H1 (cell line): ENCODE measurements at regions not wholly inside any gene's neighbourhood (a gene's known extent, or its start where the extent isn't known, plus 50 kb on each side); places are given as distances from the start of the nearest gene placed in this dataset.

Experiments used
- CBX8 ChIP-seq: fragments of 300-800, 300-1000 bp; sonication (generic); IDR thresholded peaks from 2 replicates; pipeline ENCODE4 v1.7.1; 2016; ENCODE audit warnings: low read depth, low read length, borderline replicate concordance
- SRF ChIP-seq: IDR thresholded peaks from 2 replicates; pipeline ENCODE4 v1.6.1; 2011; ENCODE audit warnings: mild to moderate bottlenecking, low read depth, low read length, moderate library complexity
- TF ChIP-seq, protein P1 (sequence below): fragments of 300-600 bp; sonication (generic); IDR thresholded peaks from 2 replicates; pipeline ENCODE4 v1.7.1; 2012; ENCODE audit warnings: low read length, moderate library complexity, mild to moderate bottlenecking, inconsistent platforms; ENCODE audit not compliant: insufficient replicate concordance

DNA sequence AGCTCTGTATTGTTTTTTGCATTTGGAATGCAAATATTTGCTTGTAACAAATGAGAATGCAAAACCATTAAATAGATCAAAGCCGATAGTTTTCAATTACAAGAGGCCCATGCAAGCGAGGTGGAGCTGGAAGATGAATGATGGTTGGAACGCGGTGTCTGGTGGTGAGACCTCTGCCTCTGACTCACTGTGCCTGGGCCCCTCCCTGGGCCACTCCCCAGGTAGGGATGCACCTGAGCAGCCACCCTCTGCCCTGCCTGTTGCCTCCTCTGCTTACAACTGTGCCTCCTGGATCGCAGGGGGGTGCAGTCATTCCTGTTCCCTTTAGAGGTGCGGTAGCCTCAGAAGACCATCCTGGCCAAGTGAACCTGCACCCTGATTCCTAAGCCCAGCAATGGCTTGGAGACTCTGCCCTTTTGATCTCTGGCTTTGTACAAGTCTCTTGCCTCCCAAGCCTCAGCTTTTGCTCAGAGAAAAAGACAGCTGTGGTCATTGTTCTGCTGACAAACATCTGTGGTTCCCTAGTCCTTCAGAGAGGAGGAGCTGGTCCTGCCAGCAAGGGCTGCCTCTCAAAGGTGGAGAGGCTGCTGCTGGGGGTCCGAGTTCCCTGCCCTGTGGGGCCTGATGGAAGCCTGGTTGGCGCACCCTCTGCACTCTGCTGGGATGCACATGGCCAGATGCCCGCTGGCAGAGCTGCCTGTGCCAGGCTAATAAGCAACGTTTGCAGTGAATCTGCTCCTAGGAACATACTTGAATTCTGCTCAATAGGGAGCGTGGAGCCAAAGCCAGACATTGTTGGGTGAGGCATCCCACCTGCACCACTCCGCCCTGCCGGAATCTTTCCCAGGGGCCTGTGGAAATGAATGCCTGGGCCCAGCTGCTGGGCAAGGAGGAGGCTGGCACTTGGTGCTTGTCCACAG is 126.3 kb upstream of the TCERG1L start (continued):
- TF ChIP-seq, protein P1, sequence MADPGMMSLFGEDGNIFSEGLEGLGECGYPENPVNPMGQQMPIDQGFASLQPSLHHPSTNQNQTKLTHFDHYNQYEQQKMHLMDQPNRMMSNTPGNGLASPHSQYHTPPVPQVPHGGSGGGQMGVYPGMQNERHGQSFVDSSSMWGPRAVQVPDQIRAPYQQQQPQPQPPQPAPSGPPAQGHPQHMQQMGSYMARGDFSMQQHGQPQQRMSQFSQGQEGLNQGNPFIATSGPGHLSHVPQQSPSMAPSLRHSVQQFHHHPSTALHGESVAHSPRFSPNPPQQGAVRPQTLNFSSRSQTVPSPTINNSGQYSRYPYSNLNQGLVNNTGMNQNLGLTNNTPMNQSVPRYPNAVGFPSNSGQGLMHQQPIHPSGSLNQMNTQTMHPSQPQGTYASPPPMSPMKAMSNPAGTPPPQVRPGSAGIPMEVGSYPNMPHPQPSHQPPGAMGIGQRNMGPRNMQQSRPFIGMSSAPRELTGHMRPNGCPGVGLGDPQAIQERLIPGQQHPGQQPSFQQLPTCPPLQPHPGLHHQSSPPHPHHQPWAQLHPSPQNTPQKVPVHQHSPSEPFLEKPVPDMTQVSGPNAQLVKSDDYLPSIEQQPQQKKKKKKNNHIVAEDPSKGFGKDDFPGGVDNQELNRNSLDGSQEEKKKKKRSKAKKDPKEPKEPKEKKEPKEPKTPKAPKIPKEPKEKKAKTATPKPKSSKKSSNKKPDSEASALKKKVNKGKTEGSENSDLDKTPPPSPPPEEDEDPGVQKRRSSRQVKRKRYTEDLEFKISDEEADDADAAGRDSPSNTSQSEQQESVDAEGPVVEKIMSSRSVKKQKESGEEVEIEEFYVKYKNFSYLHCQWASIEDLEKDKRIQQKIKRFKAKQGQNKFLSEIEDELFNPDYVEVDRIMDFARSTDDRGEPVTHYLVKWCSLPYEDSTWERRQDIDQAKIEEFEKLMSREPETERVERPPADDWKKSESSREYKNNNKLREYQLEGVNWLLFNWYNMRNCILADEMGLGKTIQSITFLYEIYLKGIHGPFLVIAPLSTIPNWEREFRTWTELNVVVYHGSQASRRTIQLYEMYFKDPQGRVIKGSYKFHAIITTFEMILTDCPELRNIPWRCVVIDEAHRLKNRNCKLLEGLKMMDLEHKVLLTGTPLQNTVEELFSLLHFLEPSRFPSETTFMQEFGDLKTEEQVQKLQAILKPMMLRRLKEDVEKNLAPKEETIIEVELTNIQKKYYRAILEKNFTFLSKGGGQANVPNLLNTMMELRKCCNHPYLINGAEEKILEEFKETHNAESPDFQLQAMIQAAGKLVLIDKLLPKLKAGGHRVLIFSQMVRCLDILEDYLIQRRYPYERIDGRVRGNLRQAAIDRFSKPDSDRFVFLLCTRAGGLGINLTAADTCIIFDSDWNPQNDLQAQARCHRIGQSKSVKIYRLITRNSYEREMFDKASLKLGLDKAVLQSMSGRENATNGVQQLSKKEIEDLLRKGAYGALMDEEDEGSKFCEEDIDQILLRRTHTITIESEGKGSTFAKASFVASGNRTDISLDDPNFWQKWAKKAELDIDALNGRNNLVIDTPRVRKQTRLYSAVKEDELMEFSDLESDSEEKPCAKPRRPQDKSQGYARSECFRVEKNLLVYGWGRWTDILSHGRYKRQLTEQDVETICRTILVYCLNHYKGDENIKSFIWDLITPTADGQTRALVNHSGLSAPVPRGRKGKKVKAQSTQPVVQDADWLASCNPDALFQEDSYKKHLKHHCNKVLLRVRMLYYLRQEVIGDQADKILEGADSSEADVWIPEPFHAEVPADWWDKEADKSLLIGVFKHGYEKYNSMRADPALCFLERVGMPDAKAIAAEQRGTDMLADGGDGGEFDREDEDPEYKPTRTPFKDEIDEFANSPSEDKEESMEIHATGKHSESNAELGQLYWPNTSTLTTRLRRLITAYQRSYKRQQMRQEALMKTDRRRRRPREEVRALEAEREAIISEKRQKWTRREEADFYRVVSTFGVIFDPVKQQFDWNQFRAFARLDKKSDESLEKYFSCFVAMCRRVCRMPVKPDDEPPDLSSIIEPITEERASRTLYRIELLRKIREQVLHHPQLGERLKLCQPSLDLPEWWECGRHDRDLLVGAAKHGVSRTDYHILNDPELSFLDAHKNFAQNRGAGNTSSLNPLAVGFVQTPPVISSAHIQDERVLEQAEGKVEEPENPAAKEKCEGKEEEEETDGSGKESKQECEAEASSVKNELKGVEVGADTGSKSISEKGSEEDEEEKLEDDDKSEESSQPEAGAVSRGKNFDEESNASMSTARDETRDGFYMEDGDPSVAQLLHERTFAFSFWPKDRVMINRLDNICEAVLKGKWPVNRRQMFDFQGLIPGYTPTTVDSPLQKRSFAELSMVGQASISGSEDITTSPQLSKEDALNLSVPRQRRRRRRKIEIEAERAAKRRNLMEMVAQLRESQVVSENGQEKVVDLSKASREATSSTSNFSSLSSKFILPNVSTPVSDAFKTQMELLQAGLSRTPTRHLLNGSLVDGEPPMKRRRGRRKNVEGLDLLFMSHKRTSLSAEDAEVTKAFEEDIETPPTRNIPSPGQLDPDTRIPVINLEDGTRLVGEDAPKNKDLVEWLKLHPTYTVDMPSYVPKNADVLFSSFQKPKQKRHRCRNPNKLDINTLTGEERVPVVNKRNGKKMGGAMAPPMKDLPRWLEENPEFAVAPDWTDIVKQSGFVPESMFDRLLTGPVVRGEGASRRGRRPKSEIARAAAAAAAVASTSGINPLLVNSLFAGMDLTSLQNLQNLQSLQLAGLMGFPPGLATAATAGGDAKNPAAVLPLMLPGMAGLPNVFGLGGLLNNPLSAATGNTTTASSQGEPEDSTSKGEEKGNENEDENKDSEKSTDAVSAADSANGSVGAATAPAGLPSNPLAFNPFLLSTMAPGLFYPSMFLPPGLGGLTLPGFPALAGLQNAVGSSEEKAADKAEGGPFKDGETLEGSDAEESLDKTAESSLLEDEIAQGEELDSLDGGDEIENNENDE, result no peak
- TF ChIP-seq SRF, result no peak
- no peak for TF ChIP-seq CBX8
